Stomach (tissue), 8 donors: ENCODE measurements at regions not wholly inside any gene's neighbourhood (a gene's known extent, or its start where the extent isn't known, plus 50 kb on each side); places are given as distances from the start of the nearest gene placed in this dataset.

Source experiments
- DNase-seq, 2 donors: peaks; one replicate each; pipeline versions ENCODE4 v3.0.0 to v3.0.0-alpha.2; 2013 to 2019
- H3K27ac ChIP-seq, 5 donors: fragments of 200-600 bp in 4 of 5; sonication (generic) in 4 of 5; one replicate each; pipeline ENCODE4 v1.5.1; 2013 to 2019; ENCODE audit warnings: mild to moderate bottlenecking in 1 of 5, moderate library complexity in 1 of 5
- H3K27me3 ChIP-seq, 3 donors: fragments of 200-600 bp; sonication (generic); one replicate each; pipeline ENCODE4 v1.5.1; 2017 to 2019; ENCODE audit warnings: mixed run types in 1 of 3
- H3K36me3 ChIP-seq, 4 donors: fragments of 200-600 bp; sonication (generic); 1 replicate in 3 of 4; 2 replicates in 1 of 4; pipeline ENCODE4 v1.5.1; 2016 to 2019
- H3K4me1 ChIP-seq, 4 donors: fragments of 200-600 bp; sonication (generic); one replicate each; pipeline ENCODE4 v1.5.1; 2016 to 2019
- H3K4me3 ChIP-seq, 4 donors: fragments of 200-600 bp; sonication (generic) in 3 of 4; one replicate each; pipeline ENCODE4 v1.5.1; 2016 to 2019; ENCODE audit warnings: mild to moderate bottlenecking in 1 of 4
- H3K9me3 ChIP-seq, 4 donors: fragments of 200-600 bp; sonication (generic); one replicate each; pipeline ENCODE4 v1.5.1; 2016 to 2019
- CTCF ChIP-seq, 7 experiments: fragments of 450-650 bp in 4 of 7; fragments of 200-600 bp in 3 of 7; sonication (generic) in 3 of 7; IDR thresholded peaks; one replicate each; pipeline ENCODE4 v1.5.1; 2016 to 2019; ENCODE audit warnings: antibody characterized with exemption in 7 of 7, control low read depth in 2 of 7, mild to moderate bottlenecking in 1 of 7
- EP300 ChIP-seq: sonication (generic); formaldehyde crosslinking; IDR thresholded peaks from one replicate; pipeline ENCODE4 v1.6.1; 2017; ENCODE audit warnings: antibody characterized with exemption
- POLR2A ChIP-seq, 4 donors: fragments of 450-650 bp; IDR thresholded peaks; one replicate each; pipeline ENCODE4 v1.6.1; 2016; ENCODE audit warnings: antibody characterized with exemption in 4 of 4, control low read depth in 2 of 4, mild to moderate bottlenecking in 1 of 4, moderate library complexity in 1 of 4
- POLR2AphosphoS5 ChIP-seq, 3 donors: sonication (generic); formaldehyde crosslinking; IDR thresholded peaks; one replicate each; pipeline ENCODE4 v1.6.1; 2016; ENCODE audit warnings: antibody characterized with exemption in 3 of 3
- WGBS, 5 donors: extraction: QIAGEN DNeasy Blood & Tissue Kit in 3 of 5; methylation state at CpG; one replicate each; pipeline versions ENCODE4 v1.1.5 to v1.1.7; 2013 to 2018; 5-methylcytosine and 5-hydroxymethylcytosine counted together
- intact Hi-C: fragments of 100-400 bp; cut with DNase I; formaldehyde crosslinking; loops from one replicate; pipeline ENCODE4 v1.15.1; 2023; ENCODE audit warnings: low total_unique reads
- donor health status: healthy with polysubstance abuse.
- donor health status: Bipolar disorder and iron deficiency.
- donor health status: healthy.

- DNase-seq = no peak
- WGBS, 5 donors = 67 to 78% (median 75%) methylated on average over 3 of the region's 3 CpGs
- intact Hi-C loops = no loop called here
Measured at GRCh38 chr7:119711104-119711503, 561.9 kb upstream of the KCND2 start.

DNA sequence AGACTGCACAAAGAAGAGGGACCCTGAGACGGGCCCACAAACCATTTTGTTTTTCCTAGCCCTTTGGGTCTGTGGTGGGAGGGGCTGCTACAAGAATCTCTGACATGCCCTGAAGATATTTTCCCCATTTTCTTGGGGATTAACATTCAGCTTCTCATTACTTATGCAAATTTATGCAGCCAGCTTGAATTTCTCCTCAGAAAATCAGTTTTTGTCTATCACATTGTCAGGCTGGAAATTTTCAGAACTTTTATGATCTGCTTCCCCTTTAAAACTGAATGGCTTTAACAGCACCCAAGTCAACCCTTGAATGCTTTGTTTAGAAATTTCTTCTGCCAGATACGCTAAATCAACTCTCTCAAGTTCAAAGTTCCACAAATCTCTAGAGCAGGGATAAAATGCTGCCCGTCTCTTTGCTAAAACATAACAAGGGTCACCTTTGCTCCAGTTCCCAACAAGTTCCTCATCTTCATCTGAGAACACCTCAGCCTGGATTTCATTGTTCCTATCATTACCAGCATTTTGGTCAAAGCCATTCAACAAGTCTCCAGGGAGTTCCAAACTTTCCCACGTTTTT lies 560.0 kb upstream of the KCND2 start:
- peak in 1 of 2 donors; percentile 2 for DNase-seq
- Histone ChIP-seq H3K9me3 (no peaks in the 10 kb centered on the region), H3K27ac (no peak overlapping the region), H3K36me3 (no peaks in the 10 kb centered on the region), H3K27me3 (no peaks in the 10 kb centered on the region), H3K4me1 (no peaks in the 10 kb centered on the region), H3K4me3 (no peak overlapping the region)
- intact Hi-C loops = no loop called here
- WGBS, 5 donors = 28 to 52% (median 39%) methylated on average over 4 of the region's 4 CpGs
- TF ChIP-seq CTCF (IDR thresholded peaks at IDR 0.05) = no peak
- no peak for TF ChIP-seq EP300
- no peak for TF ChIP-seq POLR2AphosphoS5 (IDR thresholded peaks at IDR 0.05)
- TF ChIP-seq POLR2A (IDR thresholded peaks at IDR 0.05) = no peak

More at GRCh38 chr7:119711104-119711503, 561.9 kb upstream of the KCND2 start:
- TF ChIP-seq POLR2AphosphoS5 (IDR thresholded peaks at IDR 0.05) (no peak), POLR2A (IDR thresholded peaks at IDR 0.05) (no peak), EP300 (no peak), CTCF (IDR thresholded peaks at IDR 0.05) (no peak)
- H3K27me3 ChIP-seq = no peaks in the 10 kb centered on the region
- no peak overlapping the region for H3K4me3 ChIP-seq
- no peaks in the 10 kb centered on the region for H3K36me3 ChIP-seq
- H3K4me1 ChIP-seq = no peaks in the 10 kb centered on the region
- H3K9me3 ChIP-seq = peaks cover 0 to 7% (median 0%) of the 10 kb centered on the region in 4 donors
- H3K27ac ChIP-seq = no peak overlapping the region

DNA sequence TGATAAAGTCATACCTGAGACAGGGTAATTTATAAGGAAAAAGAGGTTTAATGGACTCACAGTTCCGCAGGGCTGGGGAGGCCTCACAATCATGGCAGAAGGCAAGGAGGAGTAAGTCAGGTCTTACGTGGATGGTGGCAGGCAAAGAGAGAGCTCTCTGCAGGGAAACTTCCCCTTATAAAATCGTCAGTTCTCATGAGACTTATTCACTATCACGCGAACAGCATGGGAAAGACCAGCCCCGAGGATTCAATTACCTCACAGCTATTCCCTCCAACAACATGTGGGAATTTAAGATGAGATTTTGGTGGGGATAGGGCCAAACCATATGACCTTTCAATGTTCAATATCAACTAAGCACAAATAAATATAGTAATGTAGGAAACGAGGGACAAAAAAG lies 559.4 kb upstream of the KCND2 start:
- intact Hi-C loops = no loop called here
- H3K4me3 ChIP-seq = no peak overlapping the region
- H3K9me3 ChIP-seq = no peaks in the 10 kb centered on the region
- no peak for TF ChIP-seq POLR2AphosphoS5 (IDR thresholded peaks at IDR 0.05)
- no peak for TF ChIP-seq CTCF (IDR thresholded peaks at IDR 0.05)
- TF ChIP-seq POLR2A (IDR thresholded peaks at IDR 0.05) = no peak
- no peak for TF ChIP-seq EP300
- H3K27ac ChIP-seq = no peak overlapping the region
- no peaks in the 10 kb centered on the region for H3K4me1 ChIP-seq
- WGBS, 5 donors = 80 to 89% (median 83%) methylated on average over 7 of the region's 7 CpGs
- DNase-seq = no peak
- no peaks in the 10 kb centered on the region for H3K27me3 ChIP-seq
- H3K36me3 ChIP-seq = no peaks in the 10 kb centered on the region

- WGBS, 5 donors = 2 to 6% (median 4%) methylated on average over 1 of the region's 1 CpG
- Histone ChIP-seq H3K4me1 (no peaks in the 10 kb centered on the region), H3K27ac (no peak overlapping the region), H3K9me3 (no peaks in the 10 kb centered on the region), H3K36me3 (no peaks in the 10 kb centered on the region), H3K27me3 (no peaks in the 10 kb centered on the region), H3K4me3 (no peak overlapping the region)
- no peak for DNase-seq
- intact Hi-C loops = no loop called here
- TF ChIP-seq POLR2A (IDR thresholded peaks at IDR 0.05) (no peak), EP300 (no peak), POLR2AphosphoS5 (IDR thresholded peaks at IDR 0.05) (no peak), CTCF (IDR thresholded peaks at IDR 0.05) (no peak)
Measured at GRCh38 chr7:119720541-119720940, 552.4 kb upstream of the KCND2 start.
